SK-N-SH treated with all-trans-retinoic acid at 6 μM for 48 hours (cell line): ENCODE measurements at regions not wholly inside any gene's neighbourhood (a gene's known extent, or its start where the extent isn't known, plus 50 kb on each side); places are given as distances from the start of the nearest gene placed in this dataset.

ENCODE experiments used
- BACH2 ChIP-seq: fragments of 250-450 bp; sonication (Bioruptor Pico); IDR thresholded peaks from 2 replicates; pipeline ENCODE4 v1.9.0; 2021; ENCODE audit warnings: mild to moderate bottlenecking, borderline replicate concordance
- ESRRG ChIP-seq: fragments of 250-450 bp; sonication (Bioruptor Pico); IDR thresholded peaks from 2 replicates; pipeline ENCODE4 v1.6.1; 2021; ENCODE audit warnings: mild to moderate bottlenecking
- RARB ChIP-seq: fragments of 250-450 bp; sonication (Bioruptor Pico); IDR thresholded peaks from 2 replicates; pipeline ENCODE4 v1.8.0; 2021; ENCODE audit warnings: mild to moderate bottlenecking, moderate library complexity
- TCF4 ChIP-seq: fragments of 250-450 bp; sonication (Bioruptor Pico); IDR thresholded peaks from 2 replicates; pipeline ENCODE4 v1.8.0; 2021; ENCODE audit warnings: mild to moderate bottlenecking, moderate library complexity, borderline replicate concordance
- ZFP30 ChIP-seq: fragments of 450-650 bp; formaldehyde crosslinking; IDR thresholded peaks from 2 replicates; pipeline ENCODE4 v1.5.0; 2022; ENCODE audit warnings: mild to moderate bottlenecking, moderate library complexity
- ZNF70 ChIP-seq: fragments of 450-650 bp; formaldehyde crosslinking; IDR thresholded peaks from 2 replicates; pipeline ENCODE4 v1.5.0; 2020; ENCODE audit warnings: mild to moderate bottlenecking, moderate library complexity
- ZNF8 ChIP-seq: fragments of 450-650 bp; formaldehyde crosslinking; IDR thresholded peaks from 2 replicates; pipeline ENCODE4 v1.5.0; 2020; ENCODE audit warnings: mild to moderate bottlenecking, moderate library complexity

- TF ChIP-seq BACH2 (CRISPR knock-in tag): no peak
- no peak for TF ChIP-seq RARB (CRISPR knock-in tag)
- TF ChIP-seq TCF4 (CRISPR knock-in tag): no peak
- no peak for TF ChIP-seq ZNF70 (CRISPR knock-in tag)
- no peak for TF ChIP-seq ZFP30
- no peak for TF ChIP-seq ZNF8 (CRISPR knock-in tag)
- no peak for TF ChIP-seq ESRRG (CRISPR knock-in tag)
Observed at GRCh38 chr17:55833306-55833705, 82.5 kb downstream of the PCTP start.
